HL-60 (cell line): ENCODE measurements at regions not wholly inside any gene's neighbourhood (a gene's known extent, or its start where the extent isn't known, plus 50 kb on each side); places are given as distances from the start of the nearest gene placed in this dataset.

Experiments
- DNase-seq, 2 experiments: peaks; one replicate each; pipeline ENCODE4 v3.0.0-alpha.2; 2010 to 2020; ENCODE audit warnings: low read depth in 1 of 2, low spot score in 1 of 2
- H3K27ac ChIP-seq: fragments of 250-450 bp; sonication (Bioruptor Pico); replicated peaks from 2 replicates; pipeline ENCODE4 v1.5.1; 2020; ENCODE audit warnings: mild to moderate bottlenecking, moderate library complexity
- H3K27me3 ChIP-seq: fragments of 250-450 bp; sonication (Bioruptor Pico); 2 replicates; pipeline ENCODE4 v1.5.1; 2021; ENCODE audit warnings: mild to moderate bottlenecking, moderate library complexity; ENCODE audit not compliant: insufficient read depth, poor library complexity, severe bottlenecking
- H3K4me3 ChIP-seq: replicated peaks from 2 replicates; pipeline ENCODE4 v1.5.1; 2011; ENCODE audit warnings: mild to moderate bottlenecking, control low read depth, low read length; ENCODE audit not compliant: insufficient read depth
- CTCF ChIP-seq: IDR thresholded peaks from one replicate; pipeline ENCODE4 v1.5.1; 2011; ENCODE audit warnings: low read length, control low read depth, inconsistent platforms; ENCODE audit not compliant: insufficient read depth
- GABPA ChIP-seq: IDR thresholded peaks from 2 replicates; pipeline ENCODE4 v1.6.1; 2012; ENCODE audit warnings: low read depth
- POLR2AphosphoS5 ChIP-seq: IDR thresholded peaks from 2 replicates; pipeline ENCODE4 v1.6.1; 2012; ENCODE audit warnings: low read depth
- REST ChIP-seq: IDR thresholded peaks from 2 replicates; pipeline ENCODE4 v1.6.1; 2012; ENCODE audit warnings: low read depth; ENCODE audit not compliant: insufficient replicate concordance
- SPI1 ChIP-seq: IDR thresholded peaks from 2 replicates; pipeline ENCODE4 v1.6.1; 2012; ENCODE audit warnings: low read depth, mild to moderate bottlenecking, borderline replicate concordance

GRCh38 chr20:37611346-37611745 lies 82.5 kb upstream of the CTNNBL1 start:
- DNase-seq, result no peak
- no peaks in the 10 kb centered on the region for H3K27me3 ChIP-seq
- TF ChIP-seq REST, result no peak
- no peak for TF ChIP-seq POLR2AphosphoS5
- no peak for TF ChIP-seq GABPA
- no peak for TF ChIP-seq CTCF
- TF ChIP-seq SPI1, result no peak
- H3K4me3 ChIP-seq, result no peak overlapping the region
- H3K27ac ChIP-seq, result no peak overlapping the region

GRCh38 chr20:37610203-37610798 lies 82.6 kb upstream of the BLCAP start:
- Histone ChIP-seq H3K27ac (no peak overlapping the region), H3K4me3 (no peak overlapping the region), H3K27me3 (no peaks in the 10 kb centered on the region)
- no peak for TF ChIP-seq POLR2AphosphoS5
- TF ChIP-seq CTCF, result no peak
- no peak for TF ChIP-seq REST
- TF ChIP-seq GABPA, result no peak
- TF ChIP-seq SPI1, result no peak
- no peak for DNase-seq

GRCh38 chr20:37602634-37603033 lies 75.0 kb upstream of the BLCAP start:
- Histone ChIP-seq H3K27ac (no peak overlapping the region), H3K27me3 (peaks cover 16% of the 10 kb centered on the region), H3K4me3 (no peak overlapping the region)
- DNase-seq, result no peak
- TF ChIP-seq POLR2AphosphoS5 (no peak), CTCF (no peak), SPI1 (no peak), REST (no peak), GABPA (no peak)
